SK-N-SH (cell line): ENCODE measurements at regions not wholly inside any gene's neighbourhood (a gene's known extent, or its start where the extent isn't known, plus 50 kb on each side); places are given as distances from the start of the nearest gene placed in this dataset.
"Not testable (repeated sequence)": the region's sequence is repeated elsewhere in the genome, so short reads cannot be mapped to it uniquely, and the experiment has no call there.

ENCODE experiments used
- CTCF ChIA-PET: fragments of 300-600, 350-600 bp; formaldehyde crosslinking; extraction: SDS; loops from one replicate; lab custom pipeline; 2021; lab: Yijun Ruan, JAX
- POLR2A ChIA-PET: fragments of 350-600 bp; sonication (Branson Sonifier 250); formaldehyde crosslinking; extraction: SDS; loops from one replicate; lab custom pipeline; 2020; ENCODE audit warnings: antibody characterized with exemption, inconsistent platforms; lab: Yijun Ruan, JAX
- DNase-seq: peaks from one replicate; pipeline ENCODE4 v3.0.0; 2012
- H2AFZ ChIP-seq: fragments of 200-600 bp; sonication (generic); 2 replicates; pipeline ENCODE4 v1.8.1; 2016; ENCODE audit warnings: antibody characterized with exemption, mild to moderate bottlenecking, low read depth
- H3F3A ChIP-seq: fragments of 200-600 bp; sonication (generic); replicated peaks from 2 replicates; pipeline ENCODE3; 2016; ENCODE audit warnings: antibody characterized with exemption, mild to moderate bottlenecking; ENCODE audit not compliant: insufficient read depth
- H3K27ac ChIP-seq, 2 experiments: fragments of 200-500 bp in 1 of 2; fragments of 200-600 bp in 1 of 2; sonication (Bioruptor generic) in 1 of 2; sonication (generic), shearing (Covaris generic) in 1 of 2; 2 replicates each; pipeline versions ENCODE4 v1.5.1 to v1.6.1; 2014 to 2016; ENCODE audit warnings: low read depth in 2 of 2, inconsistent platforms in 1 of 2, low read length in 1 of 2, mild to moderate bottlenecking in 1 of 2, mixed read lengths in 1 of 2
- H3K27me3 ChIP-seq: fragments of 200-600 bp; sonication (generic), shearing (Covaris generic); 2 replicates; pipeline ENCODE4 v1.6.1; 2016; ENCODE audit warnings: mixed run types; ENCODE audit not compliant: insufficient read depth
- H3K36me3 ChIP-seq, 2 experiments: fragments of 200-500 bp in 1 of 2; fragments of 200-600 bp in 1 of 2; sonication (Bioruptor generic) in 1 of 2; sonication (generic) in 1 of 2; replicated peaks in 1 of 2; 2 replicates each; pipeline versions ENCODE3 to v1.5.1; 2014 to 2016; ENCODE audit warnings: low read length in 1 of 2, mild to moderate bottlenecking in 1 of 2; ENCODE audit not compliant: insufficient read depth in 2 of 2, control insufficient read depth in 1 of 2
- H3K4me1 ChIP-seq, 2 experiments: fragments of 200-500 bp in 1 of 2; fragments of 200-600 bp in 1 of 2; sonication (Bioruptor generic) in 1 of 2; sonication (generic), shearing (Covaris generic) in 1 of 2; 2 replicates each; pipeline versions ENCODE4 v1.5.1 to v1.6.1; 2014 to 2016; ENCODE audit warnings: low read depth in 1 of 2, low read length in 1 of 2, mixed run types in 1 of 2; ENCODE audit not compliant: insufficient read depth in 2 of 2, control insufficient read depth in 1 of 2
- H3K4me2 ChIP-seq: fragments of 200-600 bp; sonication (generic), shearing (Covaris generic); 2 replicates; pipeline ENCODE4 v1.6.1; 2017; ENCODE audit warnings: mixed run types
- H3K4me3 ChIP-seq, 2 experiments: fragments of 200-500 bp in 1 of 2; fragments of 200-600 bp in 1 of 2; sonication (Bioruptor generic) in 1 of 2; sonication (generic), shearing (Covaris generic) in 1 of 2; 2 replicates each; pipeline versions ENCODE4 v1.5.1 to v1.8.1; 2014 to 2016; ENCODE audit warnings: low read depth in 2 of 2, inconsistent platforms in 1 of 2, low read length in 1 of 2, mild to moderate bottlenecking in 1 of 2, mixed read lengths in 1 of 2, moderate library complexity in 1 of 2
- H3K79me2 ChIP-seq: fragments of 200-600 bp; sonication (generic); 2 replicates; pipeline ENCODE4 v1.8.1; 2017; ENCODE audit warnings: mild to moderate bottlenecking; ENCODE audit not compliant: insufficient read depth
- H3K9ac ChIP-seq: fragments of 200-600 bp; sonication (generic); 2 replicates; pipeline ENCODE4 v1.6.1; 2017; ENCODE audit warnings: mixed run types
- H3K9me2 ChIP-seq: fragments of 200-600 bp; sonication (generic); 2 replicates; pipeline ENCODE4 v1.6.1; 2017; ENCODE audit warnings: mixed run types
- H3K9me3 ChIP-seq: fragments of 200-600 bp; sonication (generic); 2 replicates; pipeline ENCODE4 v1.6.1; 2017; ENCODE audit warnings: mixed run types, mild to moderate bottlenecking, moderate library complexity
- H4K20me1 ChIP-seq: fragments of 200-600 bp; sonication (generic); 2 replicates; pipeline ENCODE4 v1.6.1; 2017; ENCODE audit warnings: mild to moderate bottlenecking, mixed run types; ENCODE audit not compliant: insufficient read depth
- EP300 ChIP-seq, 2 experiments: IDR thresholded peaks; 2 replicates each; pipeline versions ENCODE4 v1.4.0 to v1.6.1; 2012; ENCODE audit warnings: borderline replicate concordance in 1 of 2, low read depth in 1 of 2, low read length in 1 of 2
- FOXJ3 ChIP-seq: sonication (generic); formaldehyde crosslinking; IDR thresholded peaks from 2 replicates; pipeline ENCODE4 v1.5.1; 2020; ENCODE audit warnings: mild to moderate bottlenecking, missing genetic modification reagents
- FOXM1 ChIP-seq: IDR thresholded peaks from 2 replicates; pipeline ENCODE4 v1.4.0; 2012; ENCODE audit warnings: low read depth, mild to moderate bottlenecking
- GABPA ChIP-seq: IDR thresholded peaks from 2 replicates; pipeline ENCODE4 v1.4.0; 2012; ENCODE audit warnings: low read depth, mild to moderate bottlenecking
- GATA2 ChIP-seq: sonication (generic); formaldehyde crosslinking; IDR thresholded peaks from 2 replicates; pipeline ENCODE4 v1.5.0; 2020; ENCODE audit warnings: mild to moderate bottlenecking, missing genetic modification reagents
- MEF2A ChIP-seq: IDR thresholded peaks from 2 replicates; pipeline ENCODE4 v1.4.0; 2012; ENCODE audit warnings: low read depth, borderline replicate concordance
- NFIC ChIP-seq: IDR thresholded peaks from 2 replicates; pipeline ENCODE4 v1.4.0; 2012; ENCODE audit warnings: borderline replicate concordance
- POLR2AphosphoS5 ChIP-seq: IDR thresholded peaks from 2 replicates; pipeline ENCODE4 v1.6.1; 2012; ENCODE audit warnings: low read depth, low read length
- SIN3A ChIP-seq: IDR thresholded peaks from 2 replicates; pipeline ENCODE4 v1.6.1; 2012; ENCODE audit warnings: low read depth, mild to moderate bottlenecking, low read length, moderate library complexity, borderline replicate concordance
- SMC3 ChIP-seq: IDR thresholded peaks from 2 replicates; pipeline ENCODE4 v1.6.1; 2012; ENCODE audit warnings: low read depth, low read length, improper control_type of control experiment
- TAF1 ChIP-seq: IDR thresholded peaks from 2 replicates; pipeline ENCODE4 v1.6.1; 2012; ENCODE audit warnings: low read depth, mild to moderate bottlenecking, low read length, moderate library complexity, borderline replicate concordance
- TEAD4 ChIP-seq: IDR thresholded peaks from 2 replicates; pipeline ENCODE4 v1.4.0; 2012; ENCODE audit warnings: mild to moderate bottlenecking, borderline replicate concordance; ENCODE audit not compliant: insufficient read depth
- WGBS: methylation state at CpG from one replicate; pipeline ENCODE4 v1.1.6; 2017; ENCODE audit warnings: low lambda C conversion rate; 5-methylcytosine and 5-hydroxymethylcytosine counted together
- TF ChIP-seq, protein P1 (sequence below): IDR thresholded peaks from 2 replicates; pipeline ENCODE4 v1.4.0; 2012; ENCODE audit warnings: low read depth, borderline replicate concordance
- TF ChIP-seq, protein P2 (sequence below): fragments of 150-350 bp; IDR thresholded peaks from 2 replicates; pipeline ENCODE4 v1.6.1; 2016; ENCODE audit warnings: mild to moderate bottlenecking, low read depth, low read length
- TF ChIP-seq, protein P3 (sequence below): IDR thresholded peaks from 2 replicates; pipeline ENCODE4 v1.4.0; 2012; ENCODE audit warnings: low read depth
- TF ChIP-seq, protein P4 (sequence below): fragments of 200-600 bp; sonication (generic); IDR thresholded peaks from 2 replicates; pipeline ENCODE4 v1.6.1; 2017; ENCODE audit warnings: antibody characterized with exemption, mild to moderate bottlenecking, moderate library complexity

DNA sequence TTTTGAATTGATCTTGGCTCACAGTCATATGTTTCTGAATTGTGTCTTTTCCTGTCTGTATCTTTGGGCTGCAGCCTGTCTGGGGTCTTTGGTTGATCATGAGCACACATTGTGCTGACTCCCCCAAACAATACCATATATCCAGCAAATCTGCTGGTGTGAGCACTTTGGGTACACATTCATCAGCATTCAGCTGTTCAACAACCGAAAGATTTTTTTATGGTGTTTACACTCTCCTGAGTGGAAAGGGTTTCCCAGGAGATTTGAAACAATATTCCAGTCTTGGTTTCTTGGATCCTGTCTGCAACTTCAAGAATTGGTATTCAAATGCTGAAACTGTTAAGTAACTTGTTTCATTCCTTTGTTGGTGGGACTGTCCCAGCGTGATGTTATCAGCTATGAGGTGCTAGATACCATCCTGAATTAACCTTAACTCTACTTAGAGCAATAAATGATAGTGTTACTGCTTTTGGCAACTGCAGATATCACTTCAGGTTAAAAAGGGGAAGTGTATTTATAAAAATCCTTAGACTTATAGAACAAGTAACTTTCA, 78.4 kb upstream of the DIAPH3 start:
- no peak for TF ChIP-seq GATA2 (CRISPR knock-in tag)
- TF ChIP-seq FOXJ3 (CRISPR knock-in tag), result no peak
- TF ChIP-seq GABPA, result no peak
- H3K27me3 ChIP-seq, result no peaks in the 10 kb centered on the region
- no peaks in the 10 kb centered on the region for H3K79me2 ChIP-seq
- no peak overlapping the region for H3K4me2 ChIP-seq
- no peaks in the 10 kb centered on the region for H3F3A ChIP-seq
- no peak overlapping the region for H3K9ac ChIP-seq
- ChIA-PET CTCF (no interaction called here), POLR2A (no interaction called here)
- 42% methylated on average over 2 of the region's 2 CpGs for WGBS
- no peaks in the 10 kb centered on the region for H3K9me2 ChIP-seq
- no peak for DNase-seq
- no peaks in the 10 kb centered on the region for H3K4me1 ChIP-seq
- no peak overlapping the region for H3K27ac ChIP-seq
- H3K9me3 ChIP-seq, result no peaks in the 10 kb centered on the region
- H2AFZ ChIP-seq, result no peak overlapping the region
- H4K20me1 ChIP-seq, result no peaks in the 10 kb centered on the region
- no peak overlapping the region for H3K4me3 ChIP-seq
- no peaks in the 10 kb centered on the region for H3K36me3 ChIP-seq

DNA sequence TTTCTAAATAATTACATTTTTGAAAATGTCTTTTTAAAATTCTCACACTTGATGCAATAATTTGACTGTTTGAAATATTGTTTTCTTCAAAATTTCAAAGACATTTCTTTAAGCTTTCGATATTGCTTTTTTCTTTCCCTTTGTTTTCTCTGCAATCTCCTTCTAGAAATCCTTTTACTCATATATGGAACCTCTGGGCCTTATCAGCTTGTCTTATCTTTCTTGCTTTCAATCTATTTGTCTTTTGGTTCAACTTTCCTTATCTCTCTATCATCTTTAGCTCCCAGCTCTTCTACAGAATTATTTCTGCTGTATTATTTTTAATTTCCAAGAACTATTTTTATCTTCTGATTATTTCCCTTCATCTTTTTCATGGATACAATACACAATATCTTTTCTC, 80.7 kb upstream of the DIAPH3 start:
- Histone ChIP-seq H3K79me2 (no peaks in the 10 kb centered on the region), H3K9ac (no peak overlapping the region), H3K4me2 (no peak overlapping the region), H3K4me1 (no peaks in the 10 kb centered on the region), H3F3A (no peaks in the 10 kb centered on the region), H4K20me1 (no peaks in the 10 kb centered on the region), H3K36me3 (no peaks in the 10 kb centered on the region), H3K9me3 (no peaks in the 10 kb centered on the region), H3K27me3 (no peaks in the 10 kb centered on the region), H3K4me3 (no peak overlapping the region), H2AFZ (no peak overlapping the region), H3K27ac (no peak overlapping the region), H3K9me2 (no peaks in the 10 kb centered on the region)
- ChIA-PET CTCF (no interaction called here), POLR2A (no interaction called here)
- TF ChIP-seq, protein P1, sequence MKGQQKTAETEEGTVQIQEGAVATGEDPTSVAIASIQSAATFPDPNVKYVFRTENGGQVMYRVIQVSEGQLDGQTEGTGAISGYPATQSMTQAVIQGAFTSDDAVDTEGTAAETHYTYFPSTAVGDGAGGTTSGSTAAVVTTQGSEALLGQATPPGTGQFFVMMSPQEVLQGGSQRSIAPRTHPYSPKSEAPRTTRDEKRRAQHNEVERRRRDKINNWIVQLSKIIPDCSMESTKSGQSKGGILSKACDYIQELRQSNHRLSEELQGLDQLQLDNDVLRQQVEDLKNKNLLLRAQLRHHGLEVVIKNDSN, result no peak
- TF ChIP-seq NFIC (no peak), MEF2A (no peak), POLR2AphosphoS5 (no peak), TEAD4 (no peak), TAF1 (no peak), SMC3 (no peak), SIN3A (no peak), EP300 (IDR thresholded peaks at IDR 0.05; ENCODE audit: borderline replicate concordance in 1 of 2, low read depth in 1 of 2, low read length in 1 of 2) (no peak), FOXM1 (no peak), GATA2 (CRISPR knock-in tag) (no peak)
- TF ChIP-seq, protein P2, sequence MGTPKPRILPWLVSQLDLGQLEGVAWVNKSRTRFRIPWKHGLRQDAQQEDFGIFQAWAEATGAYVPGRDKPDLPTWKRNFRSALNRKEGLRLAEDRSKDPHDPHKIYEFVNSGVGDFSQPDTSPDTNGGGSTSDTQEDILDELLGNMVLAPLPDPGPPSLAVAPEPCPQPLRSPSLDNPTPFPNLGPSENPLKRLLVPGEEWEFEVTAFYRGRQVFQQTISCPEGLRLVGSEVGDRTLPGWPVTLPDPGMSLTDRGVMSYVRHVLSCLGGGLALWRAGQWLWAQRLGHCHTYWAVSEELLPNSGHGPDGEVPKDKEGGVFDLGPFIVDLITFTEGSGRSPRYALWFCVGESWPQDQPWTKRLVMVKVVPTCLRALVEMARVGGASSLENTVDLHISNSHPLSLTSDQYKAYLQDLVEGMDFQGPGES, result no peak
- TF ChIP-seq, protein P3, sequence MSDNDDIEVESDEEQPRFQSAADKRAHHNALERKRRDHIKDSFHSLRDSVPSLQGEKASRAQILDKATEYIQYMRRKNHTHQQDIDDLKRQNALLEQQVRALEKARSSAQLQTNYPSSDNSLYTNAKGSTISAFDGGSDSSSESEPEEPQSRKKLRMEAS, result no peak
- TF ChIP-seq, protein P4, sequence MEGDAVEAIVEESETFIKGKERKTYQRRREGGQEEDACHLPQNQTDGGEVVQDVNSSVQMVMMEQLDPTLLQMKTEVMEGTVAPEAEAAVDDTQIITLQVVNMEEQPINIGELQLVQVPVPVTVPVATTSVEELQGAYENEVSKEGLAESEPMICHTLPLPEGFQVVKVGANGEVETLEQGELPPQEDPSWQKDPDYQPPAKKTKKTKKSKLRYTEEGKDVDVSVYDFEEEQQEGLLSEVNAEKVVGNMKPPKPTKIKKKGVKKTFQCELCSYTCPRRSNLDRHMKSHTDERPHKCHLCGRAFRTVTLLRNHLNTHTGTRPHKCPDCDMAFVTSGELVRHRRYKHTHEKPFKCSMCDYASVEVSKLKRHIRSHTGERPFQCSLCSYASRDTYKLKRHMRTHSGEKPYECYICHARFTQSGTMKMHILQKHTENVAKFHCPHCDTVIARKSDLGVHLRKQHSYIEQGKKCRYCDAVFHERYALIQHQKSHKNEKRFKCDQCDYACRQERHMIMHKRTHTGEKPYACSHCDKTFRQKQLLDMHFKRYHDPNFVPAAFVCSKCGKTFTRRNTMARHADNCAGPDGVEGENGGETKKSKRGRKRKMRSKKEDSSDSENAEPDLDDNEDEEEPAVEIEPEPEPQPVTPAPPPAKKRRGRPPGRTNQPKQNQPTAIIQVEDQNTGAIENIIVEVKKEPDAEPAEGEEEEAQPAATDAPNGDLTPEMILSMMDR, result no peak
- 65% methylated on average over 1 of the region's 1 CpG for WGBS
- DNase-seq, result no peak

DNA sequence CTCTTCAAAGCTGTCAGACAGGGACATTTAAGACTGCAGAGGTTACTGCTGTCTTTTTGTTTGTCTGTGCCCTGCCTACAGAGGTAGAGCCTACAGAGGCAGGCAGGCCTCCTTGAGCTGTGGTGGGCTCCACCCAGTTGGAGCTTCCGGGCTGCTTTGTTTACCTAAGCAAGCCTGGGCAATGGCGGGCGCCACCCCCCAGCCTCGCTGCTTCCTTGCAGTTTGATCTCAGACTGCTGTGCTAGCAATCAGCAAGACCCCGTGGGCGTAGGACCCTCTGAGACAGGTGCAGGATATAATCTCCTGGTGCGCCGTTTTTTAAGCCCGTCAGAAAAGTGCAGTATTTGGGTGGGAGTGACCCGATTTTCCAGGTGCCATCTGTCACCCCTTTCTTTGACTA, 87.7 kb upstream of the DIAPH3 start:
- H3K27me3 ChIP-seq, H2AFZ ChIP-seq, H3K4me2 ChIP-seq, H4K20me1 ChIP-seq, H3K79me2 ChIP-seq, H3K36me3 ChIP-seq, CTCF ChIA-PET, H3K9me2 ChIP-seq, H3K4me1 ChIP-seq, POLR2A ChIA-PET, H3F3A ChIP-seq, DNase-seq, H3K9ac ChIP-seq, H3K4me3 ChIP-seq, H3K9me3 ChIP-seq, H3K27ac ChIP-seq: not testable (repeated sequence)
- 43% methylated on average over 6 of the region's 10 CpGs for WGBS
